Thoracic aorta (tissue), 2 donors: ENCODE measurements at regions not wholly inside any gene's neighbourhood (a gene's known extent, or its start where the extent isn't known, plus 50 kb on each side); places are given as distances from the start of the nearest gene placed in this dataset.

Experiments used
- ATAC-seq: fragments of 150-250 bp; one replicate; pipeline ENCODE4 v1.8.0; 2017; ENCODE audit warnings: low read depth; ENCODE audit not compliant: insufficient number of reproducible peaks, low FRiP score
- DNase-seq: peaks from one replicate; pipeline ENCODE4 v3.0.0-alpha.2; 2020; ENCODE audit warnings: low spot score
- H3K27ac ChIP-seq, 2 donors: fragments of 200-600 bp; sonication (generic); 1 replicate in 1 of 2; 2 replicates in 1 of 2; pipeline ENCODE4 v1.5.1; 2016; ENCODE audit warnings: mild to moderate bottlenecking in 2 of 2, moderate library complexity in 2 of 2
- H3K27me3 ChIP-seq: fragments of 200-600 bp; sonication (generic); replicated peaks from 2 replicates; pipeline ENCODE4 v1.6.0; 2016; ENCODE audit warnings: mild to moderate bottlenecking; ENCODE audit not compliant: insufficient read depth
- H3K36me3 ChIP-seq: fragments of 200-600 bp; sonication (generic); one replicate; pipeline ENCODE4 v1.5.1; 2016
- H3K4me1 ChIP-seq, 2 donors: fragments of 200-600 bp; sonication (generic); 1 replicate in 1 of 2; 2 replicates in 1 of 2; pipeline versions ENCODE4 v1.5.1 to v1.6.0; 2016; ENCODE audit warnings: low read depth in 2 of 2, mild to moderate bottlenecking in 1 of 2; ENCODE audit not compliant: control insufficient read depth in 1 of 2
- H3K4me3 ChIP-seq: fragments of 200-600 bp; sonication (generic); 2 replicates; pipeline ENCODE4 v1.5.1; 2016; ENCODE audit warnings: mild to moderate bottlenecking
- H3K9me3 ChIP-seq: fragments of 200-600 bp; sonication (generic); 2 replicates; pipeline ENCODE4 v1.5.1; 2016
- CTCF ChIP-seq: fragments of 200-600 bp; sonication (generic); IDR thresholded peaks from one replicate; pipeline ENCODE4 v1.5.1; 2019; ENCODE audit warnings: antibody characterized with exemption

- no peak for TF ChIP-seq CTCF
- ATAC-seq (no peak), DNase-seq (no peak)
- no peaks in the 10 kb centered on the region for H3K9me3 ChIP-seq
- H3K27ac ChIP-seq: no peak overlapping the region
- H3K4me3 ChIP-seq: no peak overlapping the region
- H3K4me1 ChIP-seq: peaks cover 0 to 7% of the 10 kb centered on the region in 2 donors
- H3K36me3 ChIP-seq: no peaks in the 10 kb centered on the region
- no peaks in the 10 kb centered on the region for H3K27me3 ChIP-seq
Observed at GRCh38 chr17:65324611-65325342, 187.6 kb downstream of the RGS9 start.

DNA sequence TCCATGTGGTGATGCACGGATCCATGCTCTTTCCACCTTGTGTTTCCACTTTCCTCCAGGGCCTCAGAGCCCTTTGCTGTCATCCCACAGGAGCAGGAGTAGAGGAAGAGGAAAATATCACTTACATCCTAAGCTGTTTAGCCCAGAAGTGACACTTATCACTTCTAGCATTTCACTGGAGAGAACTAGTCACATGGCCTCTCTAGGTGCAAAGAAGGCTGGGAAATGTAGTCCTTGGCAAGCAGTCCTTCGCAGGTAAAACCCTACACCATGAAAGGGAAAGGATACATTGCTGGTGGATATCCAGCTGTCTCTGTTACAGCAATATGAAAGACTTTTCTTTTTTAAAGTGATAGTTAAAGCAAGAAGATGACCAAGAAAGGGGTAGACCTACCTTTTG, 185.9 kb downstream of the RGS9 start:
- no peak for TF ChIP-seq CTCF
- H3K4me3 ChIP-seq: no peak overlapping the region
- ATAC-seq (no peak), DNase-seq (no peak)
- peaks cover 0 to 7% of the 10 kb centered on the region in 2 donors for H3K4me1 ChIP-seq
- no peak overlapping the region for H3K27ac ChIP-seq
- no peaks in the 10 kb centered on the region for H3K9me3 ChIP-seq
- H3K27me3 ChIP-seq: no peaks in the 10 kb centered on the region
- H3K36me3 ChIP-seq: no peaks in the 10 kb centered on the region

DNA sequence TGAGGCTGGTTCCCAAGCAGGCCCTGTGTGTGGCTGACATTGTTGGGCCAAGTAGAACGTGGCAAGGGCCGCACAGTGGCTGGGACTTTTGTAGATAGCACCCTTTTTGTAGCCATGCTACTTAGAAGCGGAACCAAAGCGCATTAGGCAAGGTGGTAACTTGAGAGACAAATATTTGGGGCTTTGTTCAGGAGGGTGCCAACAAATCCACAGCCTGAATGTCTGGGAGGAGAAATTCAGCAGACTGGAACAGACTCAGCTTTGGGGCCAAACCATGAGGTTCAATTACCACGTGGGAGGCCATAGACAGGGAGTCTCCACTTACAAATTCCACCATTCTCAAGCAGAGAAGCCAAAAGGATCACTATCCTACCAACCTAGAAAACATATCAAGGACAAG, 183.7 kb downstream of the RGS9 start:
- Histone ChIP-seq H3K4me3 (no peak overlapping the region), H3K36me3 (no peaks in the 10 kb centered on the region), H3K4me1 (peaks cover 0 to 7% of the 10 kb centered on the region in 2 donors), H3K27me3 (no peaks in the 10 kb centered on the region), H3K9me3 (no peaks in the 10 kb centered on the region), H3K27ac (no peak overlapping the region)
- ATAC-seq (no peak), DNase-seq (no peak)
- TF ChIP-seq CTCF: no peak

- H3K9me3 ChIP-seq: no peaks in the 10 kb centered on the region
- no peak for TF ChIP-seq CTCF
- no peak overlapping the region for H3K27ac ChIP-seq
- H3K4me1 ChIP-seq: no peaks in the 10 kb centered on the region
- no peak overlapping the region for H3K4me3 ChIP-seq
- H3K36me3 ChIP-seq: no peaks in the 10 kb centered on the region
- H3K27me3 ChIP-seq: no peaks in the 10 kb centered on the region
- no peak for DNase-seq
- ATAC-seq: no peak
Observed at GRCh38 chr17:65314212-65314611, 177.0 kb downstream of the RGS9 start.

GRCh38 chr17:65312718-65313377, 175.7 kb downstream of the RGS9 start:
- DNase-seq (no peak), ATAC-seq (no peak)
- no peaks in the 10 kb centered on the region for H3K9me3 ChIP-seq
- H3K27ac ChIP-seq: no peak overlapping the region
- H3K36me3 ChIP-seq: no peaks in the 10 kb centered on the region
- H3K4me3 ChIP-seq: no peak overlapping the region
- H3K27me3 ChIP-seq: no peaks in the 10 kb centered on the region
- TF ChIP-seq CTCF: no peak
- no peaks in the 10 kb centered on the region for H3K4me1 ChIP-seq
